GM18907 (cell line): ENCODE measurements at regions not wholly inside any gene's neighbourhood (a gene's known extent, or its start where the extent isn't known, plus 50 kb on each side); places are given as distances from the start of the nearest gene placed in this dataset.
"Not testable (repeated sequence)": the region's sequence is repeated elsewhere in the genome, so short reads cannot be mapped to it uniquely, and the experiment has no call there.

ENCODE experiments used
- ATAC-seq: cut with Tn5 transposase; IDR thresholded peaks from one replicate; pipeline ENCODE4 v1.9.1; 2021; ENCODE audit warnings: mild to moderate bottlenecking, moderate library complexity; ENCODE audit not compliant: unreplicated experiment

DNA sequence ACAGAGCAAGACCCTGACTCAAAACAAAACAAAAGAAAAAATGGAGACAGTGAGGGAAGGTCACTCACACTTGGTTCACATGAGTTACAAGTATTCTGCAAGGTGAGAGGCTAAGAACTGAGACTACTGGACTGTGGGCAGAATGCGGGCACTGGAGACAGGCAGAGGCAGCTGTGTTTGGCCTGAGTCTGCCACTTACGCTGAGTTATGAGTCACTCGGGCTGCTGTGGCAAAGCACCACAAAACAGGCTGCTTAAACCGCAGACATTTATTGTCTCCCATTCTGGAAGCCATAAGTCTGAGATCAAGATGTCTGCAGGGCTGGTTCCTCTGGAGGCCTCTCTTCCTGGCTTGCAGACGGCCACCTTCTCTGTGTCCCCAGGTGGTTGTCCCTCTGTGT lies 122.8 kb downstream of the SHANK2 start:
- ATAC-seq, result no peak

DNA sequence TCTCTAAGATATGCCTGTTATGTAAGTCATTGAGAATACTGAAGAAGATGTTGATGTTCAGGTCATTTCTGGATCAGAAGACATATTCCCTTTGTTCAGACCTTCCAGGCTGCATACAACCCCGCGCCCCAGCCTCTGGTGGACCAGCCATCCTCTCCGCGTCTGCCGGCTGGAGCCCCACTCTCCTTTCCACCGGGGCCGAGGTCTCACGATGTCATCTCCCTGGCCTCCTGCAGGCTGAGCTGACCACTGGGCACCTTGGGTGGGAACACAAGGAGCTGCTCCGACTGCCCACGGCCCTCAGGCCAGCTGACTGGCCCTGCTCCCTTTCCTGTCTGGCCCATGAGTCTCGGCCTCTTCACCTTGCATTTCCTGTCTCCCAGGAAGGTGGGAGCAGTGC lies 124.6 kb downstream of the SHANK2 start:
- no peak for ATAC-seq

DNA sequence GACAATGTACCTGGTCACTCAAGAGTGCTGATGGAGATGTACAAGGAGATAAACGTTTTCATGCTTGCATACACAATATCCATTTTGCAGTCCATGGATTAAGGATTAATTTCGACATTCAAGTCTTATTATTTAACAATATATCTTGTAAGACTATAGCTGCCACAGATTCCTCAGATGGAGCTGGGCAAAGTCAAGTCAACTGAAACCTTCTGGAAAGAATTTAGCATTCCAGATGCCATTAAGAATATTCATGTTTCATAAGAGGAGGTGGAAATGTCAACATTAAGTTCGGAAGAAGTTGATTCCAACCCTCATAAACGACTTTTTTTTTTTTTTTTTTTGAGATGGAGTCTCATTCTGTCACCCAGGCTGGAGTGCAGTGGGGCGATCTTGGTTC lies 126.0 kb downstream of the SHANK2 start:
- ATAC-seq, result not testable (repeated sequence)

DNA sequence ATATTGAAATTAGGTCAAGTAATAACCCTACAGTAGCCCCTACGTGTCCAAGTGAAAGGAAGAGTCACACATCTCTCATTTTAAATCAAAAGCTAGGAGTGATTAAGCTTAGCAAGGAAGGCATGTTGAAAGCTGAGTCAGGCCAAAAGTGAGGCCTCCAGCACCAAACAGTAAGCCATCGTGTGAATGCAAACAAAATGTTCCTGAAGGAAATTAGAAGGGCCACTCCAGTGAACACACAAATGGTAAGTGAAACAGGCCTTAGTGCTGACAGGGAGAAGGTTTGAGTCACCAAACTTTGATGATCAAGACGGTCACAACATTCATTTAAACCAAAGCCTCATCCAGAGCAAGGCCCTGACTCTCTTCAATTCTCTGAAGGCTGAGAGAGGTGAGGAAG lies 127.2 kb downstream of the SHANK2 start:
- ATAC-seq, result no peak

DNA sequence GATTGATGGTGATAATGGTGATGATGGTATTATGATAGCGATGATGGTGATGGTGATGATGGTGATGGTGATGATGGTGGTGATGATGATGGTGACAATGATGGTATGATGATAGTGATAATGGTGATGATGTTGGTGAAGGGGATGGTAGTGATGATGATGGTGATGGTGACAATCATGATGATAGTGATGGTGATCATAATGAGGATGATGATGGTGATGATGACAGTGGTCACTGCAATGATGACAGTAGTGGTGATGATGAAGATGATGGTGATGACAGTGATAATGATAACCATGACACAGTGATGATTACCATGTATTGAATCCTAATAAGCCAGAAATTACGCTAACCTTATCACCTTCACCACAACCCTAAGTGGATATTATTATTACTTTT lies 128.2 kb downstream of the SHANK2 start:
- no peak for ATAC-seq

DNA sequence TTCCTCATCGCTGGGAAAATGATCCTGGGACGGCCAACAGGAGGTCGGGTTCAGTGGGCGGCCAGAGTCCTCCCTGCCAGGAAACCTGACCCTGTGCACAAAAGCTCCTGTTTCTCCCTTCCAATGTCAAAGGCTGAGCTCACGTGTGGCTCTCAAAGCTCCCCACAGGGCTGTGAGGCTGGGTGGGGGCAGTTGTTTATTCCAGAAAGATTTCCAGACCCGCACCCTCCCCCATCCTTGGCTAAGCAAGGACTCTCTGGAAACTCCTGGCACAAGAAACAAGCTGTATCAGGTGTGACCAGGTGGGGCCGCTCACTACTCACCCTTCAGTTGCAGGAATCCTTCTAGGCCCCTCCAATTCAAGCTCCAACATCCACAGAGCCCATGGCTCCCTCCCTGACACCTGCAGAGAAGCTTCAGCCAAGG lies 131.9 kb downstream of the SHANK2 start:
- ATAC-seq, result no peak

DNA sequence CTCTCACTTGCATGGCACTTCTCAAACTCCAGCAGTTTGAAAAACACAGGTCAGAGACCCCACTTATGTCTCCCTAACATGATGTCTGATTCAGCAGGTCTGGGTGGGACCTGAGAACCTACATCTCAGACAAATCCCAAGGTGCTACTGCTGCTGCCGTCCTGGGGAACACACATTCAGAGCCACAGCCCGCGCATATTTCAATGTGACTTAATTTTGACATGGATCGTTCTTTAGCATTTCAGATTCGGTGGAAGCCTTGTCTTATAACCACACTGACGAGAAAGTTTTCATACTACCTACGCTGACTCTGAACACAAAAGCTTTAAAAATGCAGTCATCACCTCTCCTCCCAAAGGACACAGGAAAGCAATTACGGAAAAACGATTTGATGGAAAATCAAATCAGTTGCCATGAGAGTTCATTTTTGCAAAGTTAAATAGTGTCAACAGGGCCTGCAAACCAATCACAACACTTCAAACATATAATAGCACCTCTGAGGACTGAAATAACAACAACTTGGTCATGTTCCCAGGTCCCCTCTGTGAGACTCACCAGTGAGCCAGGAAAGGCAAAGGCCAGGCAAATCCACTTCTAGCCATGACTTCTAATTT lies 132.6 kb downstream of the SHANK2 start:
- ATAC-seq, result no peak

DNA sequence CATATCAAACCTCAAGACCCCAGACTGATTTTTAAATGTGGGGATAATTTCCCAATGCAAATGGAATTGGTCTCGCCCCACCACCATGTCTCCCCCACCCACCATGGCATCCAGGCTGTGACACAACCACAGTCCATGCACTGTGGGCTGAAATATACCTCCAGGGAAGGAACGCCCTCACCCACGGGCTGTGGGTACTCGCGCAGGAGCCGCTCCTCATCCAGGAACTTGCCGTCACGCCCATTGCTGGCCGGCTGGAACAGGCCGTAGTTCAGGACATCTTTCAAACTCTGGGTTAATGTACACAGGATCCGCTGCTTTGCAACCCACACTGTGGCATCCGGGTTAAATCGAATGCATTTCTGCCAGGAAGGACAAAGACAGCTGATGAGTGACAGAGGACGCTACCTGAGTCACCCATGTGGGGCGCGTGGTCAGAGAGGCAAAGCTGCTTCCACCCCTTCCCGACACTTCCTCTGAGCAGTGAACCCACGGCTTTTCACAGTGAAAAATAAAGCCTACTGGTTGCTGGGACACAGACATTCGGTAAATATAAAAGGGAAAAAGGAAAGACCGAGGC lies 133.6 kb downstream of the SHANK2 start:
- ATAC-seq, result no peak

DNA sequence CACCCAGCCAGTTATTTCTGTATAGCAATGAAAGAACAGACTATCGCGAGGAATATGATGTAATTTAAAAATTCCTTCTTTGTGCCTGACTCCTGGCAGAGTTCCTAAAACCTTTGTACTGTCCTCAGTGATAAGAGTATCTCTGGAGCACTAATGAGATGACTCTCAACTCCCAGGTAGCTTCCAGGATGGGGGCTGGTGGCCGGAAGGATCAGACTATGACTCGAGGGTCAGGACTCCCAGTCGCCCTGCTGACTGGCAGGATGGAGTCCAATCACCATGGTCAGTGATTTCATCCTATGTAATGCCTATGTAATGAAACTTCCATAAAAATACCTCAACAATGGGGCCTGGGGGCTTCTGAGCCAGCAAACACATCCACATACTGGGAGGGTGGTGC lies 135.1 kb downstream of the SHANK2 start:
- no peak for ATAC-seq

DNA sequence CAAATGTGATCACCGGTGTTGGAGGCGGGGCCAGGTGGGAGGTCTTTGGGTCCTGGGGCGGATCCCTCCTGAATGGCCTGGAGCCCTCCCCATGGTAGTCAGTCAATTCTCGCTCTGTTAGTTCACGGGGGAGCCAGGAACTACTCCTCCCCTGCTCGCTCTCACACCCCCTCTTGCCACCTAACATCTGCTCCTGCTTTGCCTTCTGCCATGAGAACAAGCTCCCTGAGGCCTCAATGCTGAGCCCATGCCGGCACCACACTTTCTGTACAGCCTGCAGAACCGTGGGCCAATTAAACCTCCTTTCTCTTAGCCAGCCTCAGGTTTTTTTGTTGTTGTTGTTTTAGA lies 135.7 kb downstream of the SHANK2 start:
- ATAC-seq, result no peak

DNA sequence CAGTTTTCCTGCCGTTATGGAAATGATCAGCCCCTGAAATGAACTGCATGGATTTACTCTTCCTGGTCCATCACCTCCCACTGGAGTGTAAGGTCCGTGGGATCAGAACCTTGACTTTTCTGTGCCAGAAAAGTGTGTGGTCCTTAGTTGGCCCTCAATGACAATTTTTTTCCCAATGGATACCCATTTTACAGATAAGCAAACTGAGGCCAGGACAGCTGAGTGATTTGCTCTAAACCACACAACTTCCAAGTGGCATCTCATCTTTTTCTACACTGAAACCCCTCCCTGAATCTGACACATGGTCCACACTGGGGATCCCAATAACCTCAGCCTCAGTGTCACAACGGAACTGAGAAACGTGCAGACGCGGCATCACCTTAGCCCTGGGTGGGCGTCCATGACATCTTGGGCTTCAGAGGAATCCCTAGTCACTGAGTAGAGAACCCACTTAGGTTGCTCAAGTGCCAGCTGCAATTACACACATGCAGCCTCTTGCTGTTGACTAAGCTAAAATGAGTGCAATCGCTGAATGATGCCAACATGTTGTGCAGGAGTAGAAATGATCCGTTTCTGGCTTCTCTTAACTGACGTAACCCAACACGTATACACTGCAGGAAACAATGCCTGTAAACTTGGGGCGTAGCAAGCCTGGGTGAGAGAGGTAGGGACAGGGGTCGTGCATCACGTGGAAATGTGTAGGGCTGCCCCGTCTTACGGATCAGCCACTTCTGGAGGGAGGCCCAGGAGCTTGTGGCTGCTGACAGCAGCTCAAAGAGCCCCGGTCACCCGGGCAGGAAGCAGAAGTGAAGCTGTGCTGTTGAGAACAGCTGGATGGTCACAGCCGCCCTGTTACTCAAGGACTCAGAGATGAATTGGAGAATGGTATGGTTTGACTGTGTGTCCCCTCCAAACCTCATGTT lies 136.3 kb downstream of the SHANK2 start:
- ATAC-seq, result no peak

DNA sequence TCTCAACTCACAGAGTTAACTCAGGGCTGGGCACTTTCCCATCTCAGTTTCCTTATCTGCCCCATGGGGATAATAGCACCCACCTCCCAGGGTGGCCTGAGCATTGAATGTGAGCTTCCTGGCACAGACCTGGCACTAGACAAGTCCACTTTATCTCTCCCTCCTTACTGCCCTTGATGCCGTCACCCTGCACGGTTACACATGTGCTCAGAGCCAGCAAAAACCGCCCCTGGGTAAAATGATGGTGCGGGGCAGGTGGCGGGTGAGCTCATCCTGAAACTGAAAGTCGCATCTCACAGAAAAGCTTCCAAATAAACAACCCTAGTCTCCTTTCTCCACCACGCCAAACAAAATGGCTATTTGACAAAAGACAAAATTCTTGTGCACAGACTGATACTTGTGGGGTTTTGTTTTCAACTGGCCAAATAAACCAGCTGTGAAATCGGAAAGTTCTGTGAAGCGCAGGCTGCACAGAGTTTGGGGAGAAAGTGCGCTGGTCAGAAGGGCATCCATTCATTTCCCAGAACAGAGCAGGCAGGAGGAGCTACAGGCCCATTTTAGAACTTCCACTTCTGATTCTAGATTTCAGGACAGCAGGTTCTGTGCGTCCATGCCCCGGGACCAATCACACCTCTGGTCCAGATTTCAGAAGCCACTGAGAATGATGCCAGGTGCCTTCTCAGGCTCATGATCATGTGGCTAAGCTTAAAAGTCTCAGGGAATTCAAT lies 138.1 kb downstream of the SHANK2 start:
- no peak for ATAC-seq

DNA sequence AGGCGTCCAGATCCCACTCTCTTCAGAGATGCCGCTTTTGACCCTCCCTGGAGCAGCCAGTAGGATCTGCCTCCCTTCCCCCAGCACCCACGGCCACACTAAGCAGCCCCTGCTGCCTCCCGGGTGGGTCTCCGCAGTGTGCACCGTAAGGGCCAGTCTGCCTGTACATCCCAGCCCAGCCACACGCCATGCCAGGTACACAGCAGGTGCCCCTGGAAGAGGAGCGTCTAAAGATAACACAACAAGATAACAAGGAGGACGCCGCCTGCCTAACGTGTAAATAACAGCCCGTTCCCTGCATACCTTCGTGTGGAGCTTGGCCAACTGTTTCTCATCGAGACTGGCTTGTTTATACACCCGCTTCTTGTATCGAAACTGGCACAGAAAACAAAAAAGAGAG lies 139.4 kb downstream of the SHANK2 start:
- ATAC-seq, result no peak

DNA sequence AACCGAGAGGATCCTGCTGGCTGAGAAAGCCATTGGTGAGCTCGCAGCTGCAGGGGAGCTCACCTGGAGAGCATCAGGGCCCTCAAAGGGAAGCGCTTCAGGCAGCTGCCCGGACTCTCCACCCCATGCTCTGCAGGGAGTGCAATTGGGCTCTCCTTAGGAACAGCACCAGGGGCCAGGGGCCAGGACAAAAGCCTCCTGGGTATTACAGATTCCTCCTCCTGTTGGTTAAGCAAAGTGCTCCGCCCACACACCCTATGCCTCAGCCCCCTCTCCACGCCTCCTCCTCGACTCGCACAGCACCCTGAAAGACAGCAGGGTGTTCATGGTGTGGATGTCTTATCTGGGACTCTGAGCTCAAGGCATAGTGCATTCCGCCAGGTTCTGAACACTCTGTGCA lies 139.9 kb downstream of the SHANK2 start:
- ATAC-seq, result no peak

DNA sequence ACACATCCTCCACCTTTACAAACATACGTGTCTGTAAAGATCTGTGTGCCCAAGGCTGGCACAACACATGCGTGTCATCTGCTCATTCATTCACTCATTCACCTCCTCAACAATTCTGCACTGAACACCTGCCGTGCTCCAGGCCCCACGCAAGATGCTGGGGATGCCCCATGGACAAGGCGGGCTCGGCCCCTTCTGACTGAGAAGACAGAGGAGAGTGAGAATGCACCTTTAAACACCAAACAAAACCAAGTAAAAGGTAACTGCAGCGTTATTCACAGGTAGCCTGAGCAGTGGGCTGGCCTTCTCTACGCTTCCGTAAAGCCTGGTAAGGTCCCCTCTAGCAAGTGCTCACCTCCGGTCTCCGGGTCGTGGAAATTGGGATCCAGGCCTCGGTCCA lies 142.8 kb downstream of the SHANK2 start:
- no peak for ATAC-seq

DNA sequence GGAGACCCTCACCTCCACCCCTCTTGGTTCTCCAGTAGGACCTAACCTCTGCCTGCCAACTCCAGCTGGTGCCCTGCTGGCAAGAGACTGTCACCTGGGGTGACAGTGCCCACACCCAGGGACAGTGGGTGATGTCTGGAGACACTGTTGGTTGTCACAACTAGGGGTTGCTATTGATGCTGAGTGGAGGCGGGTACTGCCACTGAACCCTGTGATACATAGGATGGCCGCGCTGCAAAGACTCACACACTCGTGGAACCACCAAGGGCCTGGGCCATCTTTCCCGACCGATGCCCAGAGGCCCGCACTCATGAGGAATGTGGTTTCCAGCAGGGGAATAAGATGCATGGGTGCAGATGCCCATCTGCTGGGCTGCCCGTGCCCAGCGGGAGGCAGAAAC lies 143.2 kb downstream of the SHANK2 start:
- ATAC-seq, result no peak

DNA sequence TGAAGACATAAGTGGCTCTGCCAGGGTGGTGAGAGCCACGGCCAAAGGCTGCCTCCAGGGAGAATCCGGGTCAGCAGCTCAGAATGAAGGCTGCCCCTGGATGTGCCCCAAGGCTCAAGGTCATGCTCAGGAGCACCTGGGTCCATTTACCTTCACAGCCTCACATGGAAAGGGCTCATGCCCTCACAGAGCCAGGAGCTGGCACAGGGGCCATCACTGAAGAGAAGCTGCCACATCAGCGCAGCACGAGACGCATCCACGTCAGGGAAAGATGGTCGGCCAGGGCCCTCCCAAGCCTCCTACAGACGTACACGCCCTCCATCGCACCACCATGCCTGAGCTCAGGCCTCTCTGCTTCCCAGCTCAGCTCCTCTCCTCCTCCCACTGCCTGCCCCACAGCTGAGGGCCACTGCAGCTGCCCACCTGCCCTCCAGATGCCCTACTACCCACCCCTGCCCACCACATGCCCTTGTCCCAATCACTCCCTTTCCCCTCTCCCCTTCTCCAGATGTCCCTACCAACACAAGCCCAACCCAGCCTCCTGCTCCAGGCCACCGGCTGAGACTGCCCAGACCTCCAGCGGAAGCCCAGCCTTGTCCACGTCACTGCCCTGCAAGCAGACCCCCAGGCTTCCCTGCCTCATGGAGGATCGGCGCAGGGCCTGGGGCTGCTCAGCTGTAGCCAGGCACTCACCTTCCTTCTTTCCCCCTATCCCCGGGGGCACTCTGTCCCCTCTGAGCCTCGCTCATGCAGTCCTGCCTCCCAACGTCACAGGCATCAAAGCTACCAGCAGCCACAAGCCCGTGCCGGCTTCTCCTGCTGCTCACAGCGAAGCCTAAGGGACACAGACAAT lies 144.1 kb downstream of the SHANK2 start:
- ATAC-seq, result no peak

DNA sequence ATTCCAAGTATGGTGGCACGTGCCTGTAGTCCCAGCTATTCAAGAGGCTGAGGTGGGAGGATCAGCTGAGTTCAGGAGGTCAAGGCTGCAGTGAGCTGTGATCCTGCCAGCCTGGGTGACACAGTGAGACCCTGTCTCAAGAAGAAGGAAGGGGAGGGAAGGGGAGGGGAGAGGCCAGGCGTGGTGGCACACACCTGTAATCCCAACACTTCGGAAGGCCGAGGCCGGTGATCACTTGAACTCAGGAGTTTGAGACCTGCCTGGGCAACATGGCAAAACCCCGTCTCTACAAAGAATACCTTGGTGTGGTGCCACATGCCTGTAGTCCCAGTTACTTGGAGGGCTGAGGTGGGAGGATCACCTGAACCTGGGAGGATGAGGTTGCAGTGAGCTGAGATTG lies 145.7 kb downstream of the SHANK2 start:
- no peak for ATAC-seq

DNA sequence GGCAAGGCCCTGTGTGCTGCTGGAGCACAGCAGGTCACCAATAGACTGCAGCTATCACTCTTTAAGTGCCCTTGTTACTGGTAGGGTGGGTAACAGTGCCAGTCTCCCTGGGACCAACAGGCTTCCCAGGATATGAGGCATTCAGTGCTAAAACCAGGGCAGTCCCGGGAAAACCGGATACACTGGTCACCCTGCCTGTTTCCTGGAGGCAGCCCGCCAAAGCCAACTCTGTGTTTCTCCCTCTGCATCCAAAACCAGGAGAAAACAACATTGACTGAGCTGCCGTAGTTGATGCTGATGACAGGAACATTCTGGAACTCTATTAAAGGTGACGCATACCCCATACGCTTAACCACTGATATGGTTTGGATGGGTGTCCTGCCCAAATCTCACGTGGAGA lies 149.1 kb downstream of the SHANK2 start:
- ATAC-seq, result no peak

DNA sequence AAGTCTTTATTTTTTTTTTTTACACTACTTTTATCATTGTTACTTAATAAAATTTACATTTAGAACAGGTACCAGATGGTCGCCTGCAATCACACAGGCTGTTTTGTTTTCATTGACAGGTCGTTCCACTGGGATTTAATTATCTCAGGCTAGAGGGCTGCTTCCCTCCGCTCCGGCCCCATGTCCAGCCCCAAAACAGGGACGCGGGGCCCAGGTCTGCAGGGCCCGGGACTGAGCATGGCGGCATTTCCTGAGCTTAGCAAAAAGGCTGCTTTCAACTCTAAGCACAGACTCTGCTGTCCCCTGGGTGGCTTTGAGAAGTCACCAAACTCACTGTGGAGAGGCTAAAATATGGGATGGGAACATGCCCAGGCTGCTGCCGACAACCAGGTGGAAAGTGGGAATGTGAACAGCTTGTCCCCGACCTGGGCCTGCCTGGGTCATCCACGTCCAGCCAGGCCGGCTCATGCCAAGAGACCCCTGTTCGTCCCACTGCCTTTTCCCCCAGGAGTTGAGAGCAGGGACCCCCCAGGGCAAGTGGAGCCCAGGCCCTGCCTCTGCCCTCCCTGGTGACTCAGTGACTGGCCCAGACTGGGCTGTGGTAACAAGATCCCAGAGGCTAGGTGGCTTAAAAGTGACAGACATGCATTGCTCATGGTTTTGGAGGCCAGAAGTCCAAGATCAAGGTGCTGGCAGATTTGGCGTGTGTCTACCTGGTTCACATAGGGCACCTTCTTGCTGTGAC lies 150.0 kb downstream of the SHANK2 start:
- ATAC-seq, result no peak
